DOHH2 (cell line): ENCODE measurements at regions not wholly inside any gene's neighbourhood (a gene's known extent, or its start where the extent isn't known, plus 50 kb on each side); places are given as distances from the start of the nearest gene placed in this dataset.

Experiments used
- CTCF ChIP-seq: fragments of 200-600 bp; sonication (generic); IDR thresholded peaks from one replicate; pipeline ENCODE4 v1.5.1; 2014; ENCODE audit warnings: antibody characterized with exemption, mild to moderate bottlenecking, low read depth, low read length; ENCODE audit not compliant: poor library complexity, severe bottlenecking
- EZH2phosphoT487 ChIP-seq: fragments of 200-600 bp; sonication (generic); IDR thresholded peaks from 2 replicates; pipeline ENCODE4 v1.6.1; 2017; ENCODE audit warnings: borderline replicate concordance, mild to moderate bottlenecking, antibody characterized with exemption, low read length, moderate library complexity, mixed read lengths

GRCh38 chr6:50658561-50658960 is 54.8 kb upstream of the TFAP2D start:
- TF ChIP-seq CTCF (no peak), EZH2phosphoT487 (no peak)
